Astrocyte of the spinal cord (primary cell): ENCODE measurements at regions not wholly inside any gene's neighbourhood (a gene's known extent, or its start where the extent isn't known, plus 50 kb on each side); places are given as distances from the start of the nearest gene placed in this dataset.

ENCODE experiments used
- DNase-seq: peaks from one replicate; pipeline ENCODE4 v3.0.0; 2011; ENCODE audit warnings: low read depth, low spot score
- H3K4me3 ChIP-seq: 2 replicates; pipeline ENCODE4 v1.5.1; 2011; ENCODE audit warnings: low read depth, mild to moderate bottlenecking, low read length, moderate library complexity
- in situ Hi-C: cut with HindIII; loops from 2 replicates; pipeline ENCODE4 v1.10.0; 2017; ENCODE audit warnings: low sequenced_read_pairs
- TF ChIP-seq, protein P1 (sequence below): IDR thresholded peaks from 2 replicates; pipeline ENCODE4 v1.5.1; 2012; ENCODE audit warnings: low read depth, mild to moderate bottlenecking, low read length, inconsistent platforms

DNA sequence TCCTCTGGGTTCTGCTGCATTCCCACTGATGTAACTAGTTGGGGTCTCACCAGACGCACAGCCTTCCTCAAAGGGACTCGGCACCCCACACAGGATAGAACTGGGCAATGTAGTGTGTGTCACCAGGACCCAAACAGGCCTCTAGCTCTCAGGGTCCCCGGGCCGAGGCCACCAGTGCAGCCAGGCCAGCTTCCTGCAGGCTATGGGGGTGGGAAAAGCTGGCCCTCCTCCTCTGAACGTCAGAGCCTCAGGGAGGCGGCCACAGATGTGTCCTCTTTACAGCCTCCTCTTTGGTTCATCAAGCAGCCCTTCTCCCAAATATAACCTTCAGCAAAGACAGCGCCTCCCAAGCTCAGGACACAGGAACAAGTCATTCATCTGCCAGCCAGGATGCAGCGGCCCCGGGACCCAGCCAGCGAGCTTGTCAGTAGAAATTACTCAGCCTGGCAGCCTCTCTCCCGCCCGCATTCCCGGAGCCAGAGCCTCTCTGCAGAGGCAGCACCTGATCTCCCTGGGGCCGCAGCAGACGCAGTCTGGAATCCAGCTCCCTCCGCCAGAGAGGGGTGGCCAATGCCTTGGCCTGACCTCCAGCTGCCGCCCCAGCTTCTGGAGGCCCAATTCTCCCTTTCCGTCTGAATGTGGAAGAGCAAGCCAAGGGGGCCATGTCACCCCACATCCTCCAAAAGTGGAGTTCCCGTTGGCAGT lies 288.5 kb downstream of the FBXW7 start:
- in situ Hi-C loops = no loop called here
- no peak for DNase-seq
- H3K4me3 ChIP-seq = no peak overlapping the region
- TF ChIP-seq, protein P1, sequence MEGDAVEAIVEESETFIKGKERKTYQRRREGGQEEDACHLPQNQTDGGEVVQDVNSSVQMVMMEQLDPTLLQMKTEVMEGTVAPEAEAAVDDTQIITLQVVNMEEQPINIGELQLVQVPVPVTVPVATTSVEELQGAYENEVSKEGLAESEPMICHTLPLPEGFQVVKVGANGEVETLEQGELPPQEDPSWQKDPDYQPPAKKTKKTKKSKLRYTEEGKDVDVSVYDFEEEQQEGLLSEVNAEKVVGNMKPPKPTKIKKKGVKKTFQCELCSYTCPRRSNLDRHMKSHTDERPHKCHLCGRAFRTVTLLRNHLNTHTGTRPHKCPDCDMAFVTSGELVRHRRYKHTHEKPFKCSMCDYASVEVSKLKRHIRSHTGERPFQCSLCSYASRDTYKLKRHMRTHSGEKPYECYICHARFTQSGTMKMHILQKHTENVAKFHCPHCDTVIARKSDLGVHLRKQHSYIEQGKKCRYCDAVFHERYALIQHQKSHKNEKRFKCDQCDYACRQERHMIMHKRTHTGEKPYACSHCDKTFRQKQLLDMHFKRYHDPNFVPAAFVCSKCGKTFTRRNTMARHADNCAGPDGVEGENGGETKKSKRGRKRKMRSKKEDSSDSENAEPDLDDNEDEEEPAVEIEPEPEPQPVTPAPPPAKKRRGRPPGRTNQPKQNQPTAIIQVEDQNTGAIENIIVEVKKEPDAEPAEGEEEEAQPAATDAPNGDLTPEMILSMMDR = no peak

DNA sequence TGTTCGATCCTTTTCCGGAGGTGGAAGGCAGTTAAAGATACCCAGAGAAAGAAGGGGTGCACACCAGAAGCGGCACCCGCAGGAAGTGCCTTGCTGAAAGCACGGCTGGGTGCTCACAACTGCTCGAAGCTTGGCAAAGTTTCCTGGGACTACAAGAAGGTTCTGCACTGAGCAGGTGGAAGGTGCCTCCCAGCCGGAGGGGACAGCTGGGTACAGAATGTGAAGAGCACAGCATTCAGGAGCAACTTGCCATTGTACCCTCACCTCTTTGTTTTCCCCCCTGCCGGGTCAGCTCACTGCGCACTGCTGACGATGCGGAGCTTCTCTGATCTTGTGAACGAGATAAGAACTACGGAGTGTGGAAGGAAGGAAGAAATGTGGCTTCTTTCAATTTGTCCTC lies 289.2 kb downstream of the FBXW7 start:
- TF ChIP-seq, protein P1 = no peak
- H3K4me3 ChIP-seq = no peak overlapping the region
- in situ Hi-C loops = no loop called here
- DNase-seq = no peak

DNA sequence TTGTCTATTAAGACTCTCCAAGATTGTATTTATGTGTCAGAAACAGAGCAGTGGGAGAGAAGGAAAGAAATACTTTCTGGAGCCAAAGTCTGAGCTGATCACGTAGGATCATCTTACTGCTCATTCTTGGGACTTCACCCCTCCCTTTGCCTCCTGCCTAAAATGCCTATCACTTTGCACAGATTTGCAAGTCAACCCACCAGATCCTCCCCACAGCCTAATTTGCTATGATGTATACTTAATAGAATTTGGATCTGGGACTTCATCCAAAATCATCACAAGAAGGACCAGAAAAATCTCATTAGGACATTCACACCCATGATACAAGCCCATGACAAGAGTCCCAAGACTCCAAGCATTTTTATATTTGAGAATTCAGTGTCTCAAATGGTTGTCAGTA lies 290.2 kb downstream of the FBXW7 start:
- DNase-seq = no peak
- TF ChIP-seq, protein P1 = no peak
- in situ Hi-C loops = no loop called here
- H3K4me3 ChIP-seq = no peak overlapping the region

DNA sequence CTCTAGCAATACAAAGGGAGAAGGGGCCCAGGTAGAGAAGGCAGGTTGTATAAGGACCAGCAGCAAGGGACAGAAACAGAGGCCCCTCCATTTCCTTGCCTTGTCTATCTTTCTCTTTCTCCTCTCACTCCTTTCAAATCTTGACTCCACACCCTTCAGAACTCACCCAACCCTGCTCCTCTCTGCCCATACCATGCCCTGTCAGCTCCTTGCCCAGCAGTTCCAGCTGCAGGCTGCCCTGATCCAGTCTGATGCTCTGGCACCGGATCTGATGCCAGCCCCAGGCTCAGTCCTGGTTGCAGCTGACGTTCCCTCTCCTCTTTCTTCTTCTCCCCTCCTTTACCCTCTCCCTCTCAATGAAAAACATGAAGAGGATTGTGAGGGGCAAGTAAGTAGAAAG lies 291.2 kb downstream of the FBXW7 start:
- in situ Hi-C loops = no loop called here
- H3K4me3 ChIP-seq = no peak overlapping the region
- TF ChIP-seq, protein P1 = no peak
- no peak for DNase-seq

DNA sequence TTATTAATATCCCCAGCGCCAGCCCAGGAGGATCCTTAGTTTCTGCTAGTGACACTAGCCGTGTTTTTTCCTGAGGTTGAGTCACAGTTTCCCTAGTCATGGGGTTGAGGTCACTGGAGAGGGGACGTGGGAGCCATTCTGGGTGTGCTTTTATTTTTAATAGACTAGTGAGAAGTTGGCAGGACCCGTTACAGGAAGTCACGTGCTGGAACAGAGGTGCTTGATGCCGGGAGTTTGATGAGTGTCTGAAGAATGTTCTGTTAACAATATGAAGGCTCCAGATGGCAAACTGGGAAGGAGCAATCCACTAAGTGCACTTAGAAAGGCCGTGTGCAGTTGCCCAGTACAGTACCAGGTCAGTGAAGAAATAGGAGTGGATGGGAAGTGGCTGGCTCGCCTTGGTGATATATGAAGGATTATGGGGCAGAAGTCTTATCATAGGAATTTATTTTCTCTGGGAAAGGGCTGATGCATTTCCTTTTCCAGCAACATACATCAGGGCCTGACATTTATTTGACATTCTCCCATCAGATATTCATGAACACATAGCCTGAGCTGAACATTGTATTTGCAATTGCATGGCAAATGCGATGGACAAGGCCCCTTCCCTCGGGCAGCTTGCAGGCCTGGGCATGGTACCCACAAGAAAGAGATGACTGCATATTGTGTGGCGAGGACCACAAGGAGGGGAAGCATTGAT lies 291.8 kb downstream of the FBXW7 start:
- no peak overlapping the region for H3K4me3 ChIP-seq
- in situ Hi-C loops = no loop called here
- TF ChIP-seq, protein P1 = no peak
- no peak for DNase-seq

DNA sequence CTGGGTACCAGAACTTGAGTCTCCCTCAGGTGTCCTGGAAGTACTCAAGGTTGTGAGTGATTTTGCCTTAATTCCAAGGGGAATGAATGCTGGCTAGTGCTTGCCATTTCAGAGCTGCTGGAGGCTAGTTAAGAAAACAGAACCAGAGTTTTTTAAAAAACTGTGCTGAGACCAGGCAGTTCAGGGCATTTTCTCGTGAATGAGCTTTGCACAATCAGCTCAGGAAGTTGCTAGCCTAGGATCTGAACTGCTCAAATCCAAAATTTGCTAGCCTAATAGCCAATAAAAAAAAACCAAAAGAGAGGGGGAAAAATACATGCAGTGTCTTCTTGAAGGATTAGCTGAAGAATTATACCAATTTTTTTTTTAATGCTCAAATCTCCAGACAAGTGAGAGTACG lies 292.7 kb downstream of the FBXW7 start:
- TF ChIP-seq, protein P1 = no peak
- in situ Hi-C loops = no loop called here
- DNase-seq = no peak
- H3K4me3 ChIP-seq = no peak overlapping the region
